Erythroblast (primary cell): ENCODE measurements at regions not wholly inside any gene's neighbourhood (a gene's known extent, or its start where the extent isn't known, plus 50 kb on each side); places are given as distances from the start of the nearest gene placed in this dataset.

Source experiments
- GATA1 ChIP-seq: IDR thresholded peaks from 2 replicates; pipeline ENCODE4 v1.6.1; 2011; ENCODE audit warnings: low read depth, mild to moderate bottlenecking, control low read depth, low read length, moderate library complexity
- POLR2A ChIP-seq: IDR thresholded peaks from 2 replicates; pipeline ENCODE4 v1.6.1; 2011; ENCODE audit warnings: mild to moderate bottlenecking, low read length

DNA sequence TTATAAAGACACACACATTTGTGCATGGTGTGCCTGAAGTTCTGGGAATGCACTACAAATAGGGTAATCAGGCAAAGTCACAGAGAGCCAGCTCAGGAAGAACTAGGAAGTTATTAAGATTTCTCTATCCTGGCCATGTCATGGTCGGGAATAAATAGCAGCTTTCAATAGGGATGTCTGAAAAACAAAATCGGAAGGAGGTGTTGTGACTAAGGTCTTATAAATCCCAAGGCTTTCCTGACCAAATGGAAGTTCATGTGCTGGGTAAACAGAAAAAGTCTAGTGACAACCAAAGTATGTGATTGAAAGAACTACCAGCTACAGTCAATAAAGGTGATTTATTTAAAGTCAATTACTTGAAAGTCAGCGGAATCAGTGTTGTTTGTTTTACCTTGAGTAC is 262.5 kb upstream of the HS3ST1 start:
- TF ChIP-seq POLR2A = no peak
- no peak for TF ChIP-seq GATA1
